Peyer's patch (tissue), 4 donors: ENCODE measurements at regions not wholly inside any gene's neighbourhood (a gene's known extent, or its start where the extent isn't known, plus 50 kb on each side); places are given as distances from the start of the nearest gene placed in this dataset.

Experiments
- POLR2A ChIP-seq, 2 donors: fragments of 450-650 bp; IDR thresholded peaks; one replicate each; pipeline ENCODE4 v1.5.1; 2017; ENCODE audit warnings: antibody characterized with exemption in 2 of 2, mild to moderate bottlenecking in 2 of 2, moderate library complexity in 2 of 2
- TF ChIP-seq, protein P1 (sequence below), 6 experiments: fragments of 450-650 bp in 4 of 6; fragments of 200-600 bp in 2 of 6; sonication (generic) in 1 of 6; IDR thresholded peaks; one replicate each; pipeline ENCODE4 v1.5.1; 2017 to 2019; ENCODE audit warnings: antibody characterized with exemption in 6 of 6, mild to moderate bottlenecking in 3 of 6, moderate library complexity in 1 of 6

GRCh38 chr3:151635905-151636304, 97.8 kb upstream of the AADACL2 start:
- TF ChIP-seq, protein P1, sequence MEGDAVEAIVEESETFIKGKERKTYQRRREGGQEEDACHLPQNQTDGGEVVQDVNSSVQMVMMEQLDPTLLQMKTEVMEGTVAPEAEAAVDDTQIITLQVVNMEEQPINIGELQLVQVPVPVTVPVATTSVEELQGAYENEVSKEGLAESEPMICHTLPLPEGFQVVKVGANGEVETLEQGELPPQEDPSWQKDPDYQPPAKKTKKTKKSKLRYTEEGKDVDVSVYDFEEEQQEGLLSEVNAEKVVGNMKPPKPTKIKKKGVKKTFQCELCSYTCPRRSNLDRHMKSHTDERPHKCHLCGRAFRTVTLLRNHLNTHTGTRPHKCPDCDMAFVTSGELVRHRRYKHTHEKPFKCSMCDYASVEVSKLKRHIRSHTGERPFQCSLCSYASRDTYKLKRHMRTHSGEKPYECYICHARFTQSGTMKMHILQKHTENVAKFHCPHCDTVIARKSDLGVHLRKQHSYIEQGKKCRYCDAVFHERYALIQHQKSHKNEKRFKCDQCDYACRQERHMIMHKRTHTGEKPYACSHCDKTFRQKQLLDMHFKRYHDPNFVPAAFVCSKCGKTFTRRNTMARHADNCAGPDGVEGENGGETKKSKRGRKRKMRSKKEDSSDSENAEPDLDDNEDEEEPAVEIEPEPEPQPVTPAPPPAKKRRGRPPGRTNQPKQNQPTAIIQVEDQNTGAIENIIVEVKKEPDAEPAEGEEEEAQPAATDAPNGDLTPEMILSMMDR (IDR thresholded peaks at IDR 0.05) = no peak
- TF ChIP-seq POLR2A (IDR thresholded peaks at IDR 0.05) = no peak
